ENCODE measurements at regions not wholly inside any gene's neighbourhood (a gene's known extent, or its start where the extent isn't known, plus 50 kb on each side); places are given as distances from the start of the nearest gene placed in this dataset.

GRCh38 chr9:99577351-99577750, 244.3 kb upstream of the NR4A3 start:
- no peak for TF ChIP-seq EZH2 (IDR thresholded peaks at IDR 0.05; ENCODE audit: insufficient read depth, poor library complexity, severe bottlenecking)
- TF ChIP-seq EZH2phosphoT487 (IDR thresholded peaks at IDR 0.05; ENCODE audit: insufficient read depth, low read depth): no peak
